ENCODE measurements at regions not wholly inside any gene's neighbourhood (a gene's known extent, or its start where the extent isn't known, plus 50 kb on each side); places are given as distances from the start of the nearest gene placed in this dataset.

DNA sequence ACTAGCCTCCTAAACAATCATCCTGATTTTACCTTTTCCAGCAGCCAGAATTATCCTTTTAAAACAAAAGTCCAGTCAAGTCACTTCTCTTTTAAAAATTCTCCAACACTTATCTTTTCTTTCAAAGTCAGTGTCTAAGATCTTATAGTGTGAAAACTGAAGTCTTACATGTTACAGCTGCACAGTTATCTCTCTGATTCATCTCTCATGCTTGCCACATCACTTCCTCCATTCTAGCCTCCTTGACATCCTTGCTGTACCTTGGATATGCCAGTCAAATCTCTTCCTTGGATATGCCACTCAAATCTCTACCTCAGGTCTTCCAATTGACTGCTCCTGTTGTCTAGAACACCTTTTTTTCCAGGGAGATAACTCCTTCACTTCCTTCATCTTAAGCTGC, 361.7 kb upstream of the FTMT start:
- TF ChIP-seq, protein P1, sequence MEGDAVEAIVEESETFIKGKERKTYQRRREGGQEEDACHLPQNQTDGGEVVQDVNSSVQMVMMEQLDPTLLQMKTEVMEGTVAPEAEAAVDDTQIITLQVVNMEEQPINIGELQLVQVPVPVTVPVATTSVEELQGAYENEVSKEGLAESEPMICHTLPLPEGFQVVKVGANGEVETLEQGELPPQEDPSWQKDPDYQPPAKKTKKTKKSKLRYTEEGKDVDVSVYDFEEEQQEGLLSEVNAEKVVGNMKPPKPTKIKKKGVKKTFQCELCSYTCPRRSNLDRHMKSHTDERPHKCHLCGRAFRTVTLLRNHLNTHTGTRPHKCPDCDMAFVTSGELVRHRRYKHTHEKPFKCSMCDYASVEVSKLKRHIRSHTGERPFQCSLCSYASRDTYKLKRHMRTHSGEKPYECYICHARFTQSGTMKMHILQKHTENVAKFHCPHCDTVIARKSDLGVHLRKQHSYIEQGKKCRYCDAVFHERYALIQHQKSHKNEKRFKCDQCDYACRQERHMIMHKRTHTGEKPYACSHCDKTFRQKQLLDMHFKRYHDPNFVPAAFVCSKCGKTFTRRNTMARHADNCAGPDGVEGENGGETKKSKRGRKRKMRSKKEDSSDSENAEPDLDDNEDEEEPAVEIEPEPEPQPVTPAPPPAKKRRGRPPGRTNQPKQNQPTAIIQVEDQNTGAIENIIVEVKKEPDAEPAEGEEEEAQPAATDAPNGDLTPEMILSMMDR (IDR thresholded peaks at IDR 0.05; ENCODE audit: borderline replicate concordance, extremely low read depth, low read length, poor library complexity, severe bottlenecking): no peak
- no peak for TF ChIP-seq EZH2 (IDR thresholded peaks at IDR 0.05; ENCODE audit: borderline replicate concordance, low read depth, low read length, severe bottlenecking)
